Kidney (tissue), 13 donors: ENCODE measurements at regions not wholly inside any gene's neighbourhood (a gene's known extent, or its start where the extent isn't known, plus 50 kb on each side); places are given as distances from the start of the nearest gene placed in this dataset.

ENCODE experiments used
- DNase-seq, 5 donors: peaks; one replicate each; pipeline ENCODE4 v3.0.0-alpha.2; 2013 to 2020
- FAIRE-seq: peaks from 2 replicates; lab custom pipeline; 2012; peaks lifted over from hg19 to GRCh38; lab: Jason Lieb, UNC
- H3K27ac ChIP-seq, 2 donors: one replicate each; pipeline ENCODE4 v1.7.0; 2013; ENCODE audit warnings: low read depth in 2 of 2, low read length in 2 of 2, inconsistent platforms in 1 of 2
- H3K27me3 ChIP-seq: one replicate; pipeline ENCODE4 v1.7.1; 2013; ENCODE audit warnings: low read length, inconsistent platforms; ENCODE audit not compliant: control insufficient read depth, insufficient read depth
- H3K36me3 ChIP-seq, 3 donors: one replicate each; pipeline versions ENCODE4 v1.7.0 to v1.7.1; 2013; ENCODE audit warnings: low read length in 3 of 3, control low read depth in 1 of 3, inconsistent platforms in 1 of 3; ENCODE audit not compliant: insufficient read depth in 3 of 3, control insufficient read depth in 2 of 3
- H3K4me1 ChIP-seq, 3 donors: one replicate each; pipeline versions ENCODE4 v1.7.0 to v1.7.1; 2013; ENCODE audit warnings: low read length in 3 of 3, inconsistent platforms in 1 of 3, low read depth in 1 of 3; ENCODE audit not compliant: control insufficient read depth in 2 of 3, insufficient read depth in 2 of 3
- H3K4me3 ChIP-seq, 3 donors: one replicate each; pipeline versions ENCODE4 v1.7.0 to v1.8.1; 2013; ENCODE audit warnings: low read length in 3 of 3, control low read depth in 1 of 3, inconsistent platforms in 1 of 3
- H3K9ac ChIP-seq, 3 donors: one replicate each; pipeline versions ENCODE4 v1.7.0 to v1.7.1; 2013; ENCODE audit warnings: low read length in 3 of 3, control low read depth in 1 of 3, inconsistent platforms in 1 of 3
- H3K9me3 ChIP-seq, 3 donors: one replicate each; pipeline versions ENCODE4 v1.7.0 to v1.7.1; 2013; ENCODE audit warnings: low read length in 3 of 3, control low read depth in 1 of 3, inconsistent platforms in 1 of 3; ENCODE audit not compliant: control insufficient read depth in 2 of 3, insufficient read depth in 1 of 3
- CTCF ChIP-seq: IDR thresholded peaks from 3 replicates; pipeline ENCODE4 v1.5.1; 2012; ENCODE audit warnings: mild to moderate bottlenecking, moderate library complexity, borderline replicate concordance; ENCODE audit not compliant: insufficient read depth; ENCODE audit errors: extremely low read depth
- intact Hi-C: fragments of 100-400 bp; cut with DNase I; formaldehyde crosslinking; loops from one replicate; pipeline ENCODE4 v1.11.1; 2022
- donor health status: control.
- donor health status: control.
- donor health status: control.
- donor health status: control.
- donor health status: control.
- donor health status: DM: yes; HTN: yes; CAD: no.
- donor health status: Normal renal cell carcinoma (clear cell type).

GRCh38 chr6:159642995-159643394, 50.0 kb downstream of the SOD2 start:
- Histone ChIP-seq H3K27ac (no peak overlapping the region), H3K4me3 (no peak overlapping the region), H3K36me3 (no peaks in the 10 kb centered on the region), H3K4me1 (no peaks in the 10 kb centered on the region), H3K27me3 (no peaks in the 10 kb centered on the region), H3K9ac (no peak overlapping the region), H3K9me3 (no peaks in the 10 kb centered on the region)
- TF ChIP-seq CTCF: no peak
- FAIRE-seq: no peak
- intact Hi-C loops: loop anchor here (10.0 kb wide), 1 partner anchor 468 kb away; no protein-coding TSS in a partner anchor
- no peak for DNase-seq

DNA sequence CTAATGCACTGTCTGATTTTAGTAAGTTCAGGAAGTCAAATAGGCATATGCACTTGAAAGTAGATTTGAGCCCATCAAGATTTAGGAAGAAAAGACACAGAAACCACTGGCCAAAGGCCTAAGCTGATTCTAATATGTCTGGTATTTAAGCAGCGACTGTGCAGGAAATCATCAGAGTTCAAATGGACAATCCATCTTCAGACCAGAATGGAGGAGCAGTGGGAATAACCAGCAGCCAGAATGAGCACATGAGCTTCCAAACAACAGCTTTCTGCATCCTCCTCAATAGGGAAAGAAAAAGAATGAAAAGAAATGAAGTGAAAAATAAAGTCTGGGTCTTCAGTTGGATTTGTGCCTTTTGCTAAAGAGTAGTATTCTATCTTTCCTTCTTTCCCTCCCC, 50.6 kb downstream of the SOD2 start:
- no peak for TF ChIP-seq CTCF
- intact Hi-C loops: loop anchor here (10.0 kb wide), 1 partner anchor 468 kb away; no protein-coding TSS in a partner anchor
- H3K9me3 ChIP-seq: no peaks in the 10 kb centered on the region
- H3K27ac ChIP-seq: no peak overlapping the region
- H3K27me3 ChIP-seq: no peaks in the 10 kb centered on the region
- H3K36me3 ChIP-seq: no peaks in the 10 kb centered on the region
- no peak for FAIRE-seq
- no peak overlapping the region for H3K4me3 ChIP-seq
- no peak for DNase-seq
- no peaks in the 10 kb centered on the region for H3K4me1 ChIP-seq
- H3K9ac ChIP-seq: no peak overlapping the region

DNA sequence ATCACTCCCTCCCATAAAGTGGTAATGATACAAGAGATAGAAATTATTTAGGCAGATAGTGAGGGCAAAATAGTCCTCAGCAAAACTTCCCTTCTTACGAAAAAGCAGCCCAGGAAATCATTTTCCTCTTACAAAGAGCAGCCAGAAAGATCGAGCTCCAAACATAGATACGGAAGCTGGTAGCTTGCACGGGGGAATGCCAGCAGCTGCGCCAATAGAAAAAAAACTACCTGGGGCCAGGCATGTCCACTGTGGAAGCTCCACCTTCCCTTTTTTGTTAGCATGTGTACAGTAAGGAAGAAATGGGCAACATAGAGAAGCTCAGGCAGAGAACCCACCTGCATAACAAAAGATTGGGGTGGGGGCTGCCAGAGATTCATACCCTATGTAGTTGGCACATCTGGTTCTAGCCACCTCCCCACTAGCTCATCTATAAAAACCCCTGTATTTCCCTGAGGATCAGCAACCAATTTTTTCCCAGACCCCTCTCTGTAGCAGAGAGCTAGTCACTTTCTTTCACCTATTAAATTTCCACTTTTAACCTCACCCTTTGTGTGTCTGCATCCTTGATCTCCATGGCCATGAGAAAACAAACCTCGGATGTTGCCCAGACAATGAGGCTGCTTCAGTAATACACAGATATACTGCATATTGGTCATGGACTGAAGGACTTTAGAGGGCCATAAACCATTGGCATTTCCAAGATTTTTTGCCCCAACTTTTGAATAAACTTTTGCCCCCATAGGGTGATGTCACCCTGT, 52.1 kb downstream of the SOD2 start:
- Histone ChIP-seq H3K4me1 (no peaks in the 10 kb centered on the region), H3K9me3 (no peaks in the 10 kb centered on the region), H3K27ac (no peak overlapping the region), H3K4me3 (no peak overlapping the region), H3K36me3 (no peaks in the 10 kb centered on the region), H3K9ac (no peak overlapping the region), H3K27me3 (no peaks in the 10 kb centered on the region)
- FAIRE-seq (no peak), DNase-seq (no peak)
- intact Hi-C loops: loop anchor here (10.0 kb wide), 1 partner anchor 466 kb away; no protein-coding TSS in a partner anchor
- no peak for TF ChIP-seq CTCF

- Histone ChIP-seq H3K27ac (no peak overlapping the region), H3K27me3 (no peaks in the 10 kb centered on the region), H3K9ac (no peak overlapping the region), H3K9me3 (no peaks in the 10 kb centered on the region), H3K4me1 (no peaks in the 10 kb centered on the region), H3K4me3 (no peak overlapping the region), H3K36me3 (no peaks in the 10 kb centered on the region)
- no peak for TF ChIP-seq CTCF
- no peak for DNase-seq
- intact Hi-C loops: loop anchor here (10.0 kb wide), 1 partner anchor 466 kb away; no protein-coding TSS in a partner anchor
- no peak for FAIRE-seq
These were observed 52.7 kb downstream of the SOD2 start for GRCh38 chr6:159640322-159640721.
